Panc1 (cell line): ENCODE measurements at regions not wholly inside any gene's neighbourhood (a gene's known extent, or its start where the extent isn't known, plus 50 kb on each side); places are given as distances from the start of the nearest gene placed in this dataset.

Experiments used
- ATAC-seq: fragments of 200-7000 bp; cut with Tn5 transposase; 2 replicates; pipeline ENCODE4 v1.9.1; 2020; ENCODE audit warnings: mild to moderate bottlenecking, moderate library complexity
- BruUV-seq: library from RNA; stranded (reverse); fragments of 400-500 nt; replicated peaks from 2 replicates; lab custom pipeline; 2021; lab: Mats Ljungman, UMichigan
- CTCF ChIA-PET: fragments of 300-600 bp; sonication (Branson Sonifier 250); formaldehyde crosslinking; loops from one replicate; lab custom pipeline; 2022; ENCODE audit warnings: antibody characterized with exemption; lab: Charles Lee
- POLR2A ChIA-PET: fragments of 300-600 bp; sonication (Branson Sonifier 250); formaldehyde crosslinking; loops from one replicate; lab custom pipeline; 2022; ENCODE audit warnings: antibody characterized with exemption; lab: Charles Lee
- DNase-seq: peaks from one replicate; pipeline ENCODE4 v3.0.0-alpha.2; 2010; ENCODE audit warnings: low read depth, low spot score
- H3K27ac ChIP-seq: 2 replicates; pipeline ENCODE4 v1.5.1; 2011; ENCODE audit warnings: mild to moderate bottlenecking, low read length, inconsistent platforms
- H3K27me3 ChIP-seq: fragments of 200-500 bp; sonication (Bioruptor generic); 2 replicates; pipeline ENCODE4 v1.6.0; 2014; ENCODE audit warnings: low read length, inconsistent platforms; ENCODE audit not compliant: control insufficient read depth, insufficient read depth
- H3K36me3 ChIP-seq: fragments of 200-500 bp; sonication (Bioruptor generic); 2 replicates; pipeline ENCODE4 v1.5.1; 2014; ENCODE audit warnings: inconsistent platforms, mild to moderate bottlenecking, low read length, moderate library complexity; ENCODE audit not compliant: control insufficient read depth, insufficient read depth
- H3K4me1 ChIP-seq: 2 replicates; pipeline ENCODE4 v1.5.1; 2011; ENCODE audit warnings: inconsistent platforms, mild to moderate bottlenecking, low read length, moderate library complexity; ENCODE audit not compliant: control insufficient read depth, insufficient read depth
- H3K4me3 ChIP-seq, 2 experiments: 2 replicates each; pipeline ENCODE4 v1.5.1; 2011 to 2012; ENCODE audit warnings: low read depth in 2 of 2, low read length in 2 of 2, mild to moderate bottlenecking in 2 of 2, inconsistent platforms in 1 of 2, moderate library complexity in 1 of 2
- H3K9me3 ChIP-seq: fragments of 200-500 bp; sonication (Bioruptor generic); 2 replicates; pipeline ENCODE4 v1.5.1; 2014; ENCODE audit warnings: low read depth, mild to moderate bottlenecking, inconsistent platforms, low read length, moderate library complexity; ENCODE audit not compliant: control insufficient read depth, insufficient read depth
- CTCF ChIP-seq: fragments of 450-650 bp; IDR thresholded peaks from 2 replicates; pipeline ENCODE4 v1.5.1; 2017; ENCODE audit warnings: mild to moderate bottlenecking
- POLR2AphosphoS5 ChIP-seq: IDR thresholded peaks from 2 replicates; pipeline ENCODE4 v1.6.1; 2012; ENCODE audit warnings: mild to moderate bottlenecking, low read depth, low read length, moderate library complexity
- REST ChIP-seq, 2 experiments: IDR thresholded peaks; 2 replicates each; pipeline ENCODE4 v1.6.1; 2011 to 2012; ENCODE audit warnings: low read depth in 2 of 2, control low read depth in 1 of 2, low read length in 1 of 2, mild to moderate bottlenecking in 1 of 2, moderate library complexity in 1 of 2; ENCODE audit not compliant: insufficient read depth in 1 of 2
- SIN3A ChIP-seq: IDR thresholded peaks from 2 replicates; pipeline ENCODE4 v1.6.1; 2012; ENCODE audit warnings: low read depth, mild to moderate bottlenecking, low read length, moderate library complexity, borderline replicate concordance; ENCODE audit not compliant: insufficient read depth
- TCF7L2 ChIP-seq: IDR thresholded peaks from 2 replicates; pipeline ENCODE4 v1.6.1; 2011; ENCODE audit warnings: mild to moderate bottlenecking, low read depth, low read length, inconsistent platforms
- in situ Hi-C: cut with HindIII; loops from 2 replicates; pipeline ENCODE4 v1.10.0; 2016; ENCODE audit warnings: low sequenced_read_pairs, low pct_unique_long_range_greater_than_20kb
- intact Hi-C: fragments of 100-400 bp; cut with micrococcal nuclease; formaldehyde crosslinking; loops from one replicate; pipeline ENCODE4 v1.10.0; 2022; ENCODE audit not compliant: unreplicated experiment

- H3K9me3 ChIP-seq: no peaks in the 10 kb centered on the region
- no peaks in the 10 kb centered on the region for H3K4me1 ChIP-seq
- CTCF ChIA-PET: no interaction called here
- no peak overlapping the region for H3K4me3 ChIP-seq
- POLR2A ChIA-PET: no interaction called here
- no peak overlapping the region for H3K27ac ChIP-seq
- in situ Hi-C loops (no loop called here), intact Hi-C loops (no loop called here)
- H3K27me3 ChIP-seq: no peaks in the 10 kb centered on the region
- no peak for DNase-seq
- H3K36me3 ChIP-seq: no peaks in the 10 kb centered on the region
- TF ChIP-seq REST (IDR thresholded peaks at IDR 0.05; ENCODE audit: insufficient read depth in 1 of 2, low read depth in 2 of 2, low read length in 1 of 2) (no peak), TCF7L2 (no peak), POLR2AphosphoS5 (no peak), CTCF (no peak), SIN3A (no peak)
- ATAC-seq: no peak
- no TSS peak for BruUV-seq
These were observed 841.5 kb upstream of the TMEM132C start for GRCh38 chr12:127425474-127425873.

DNA sequence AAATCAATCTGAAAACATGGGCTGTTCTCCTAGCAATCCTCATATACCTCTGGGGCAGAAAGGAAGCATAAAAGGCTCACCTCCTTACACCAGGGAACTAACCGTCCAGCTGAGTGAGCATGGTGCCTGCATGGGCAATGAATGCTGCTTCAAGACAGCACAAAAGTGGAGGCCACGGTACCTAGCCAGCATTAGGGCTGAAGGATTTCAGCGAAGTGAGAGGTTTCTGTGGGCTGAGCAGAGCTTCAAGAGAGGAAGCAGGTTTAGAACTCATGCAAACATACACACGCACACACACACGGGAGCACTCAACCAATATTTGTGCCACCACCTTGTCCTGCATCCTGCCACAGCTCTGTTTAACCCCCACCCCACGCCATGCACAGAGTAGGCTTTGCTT lies 838.5 kb upstream of the TMEM132C start:
- no peaks in the 10 kb centered on the region for H3K4me1 ChIP-seq
- in situ Hi-C loops: no loop called here
- BruUV-seq: no TSS peak
- ChIA-PET POLR2A (no interaction called here), CTCF (no interaction called here)
- no peaks in the 10 kb centered on the region for H3K27me3 ChIP-seq
- H3K27ac ChIP-seq: no peak overlapping the region
- no peaks in the 10 kb centered on the region for H3K9me3 ChIP-seq
- no peaks in the 10 kb centered on the region for H3K36me3 ChIP-seq
- TF ChIP-seq POLR2AphosphoS5 (no peak), SIN3A (no peak), REST (IDR thresholded peaks at IDR 0.05; ENCODE audit: insufficient read depth in 1 of 2, low read depth in 2 of 2, low read length in 1 of 2) (no peak), CTCF (no peak), TCF7L2 (no peak)
- no peak for ATAC-seq
- intact Hi-C loops: no loop called here
- H3K4me3 ChIP-seq: no peak overlapping the region
- DNase-seq: no peak
